ENCODE measurements at regions not wholly inside any gene's neighbourhood (a gene's known extent, or its start where the extent isn't known, plus 50 kb on each side); places are given as distances from the start of the nearest gene placed in this dataset.

GRCh38 chr4:29972121-29972520 is 748.0 kb upstream of the PCDH7 start:
- TF ChIP-seq REST (IDR thresholded peaks at IDR 0.05; ENCODE audit: insufficient read depth in 1 of 2, low read depth in 2 of 2, low read length in 2 of 2) (no peak), POLR2AphosphoS5 (IDR thresholded peaks at IDR 0.05; ENCODE audit: low read depth, low read length) (no peak), FOXP2 (optimal IDR thresholded peaks at IDR 0.05; ENCODE audit: borderline replicate concordance, extremely low read depth, extremely low read length, insufficient read depth) (no peak), SIN3A (IDR thresholded peaks at IDR 0.05; ENCODE audit: borderline replicate concordance, insufficient read depth, low read length) (no peak), TAF1 (IDR thresholded peaks at IDR 0.05; ENCODE audit: borderline replicate concordance, insufficient read depth, low read length) (no peak)

GRCh38 chr4:29983890-29984289 is 736.3 kb upstream of the PCDH7 start:
- TF ChIP-seq SIN3A (IDR thresholded peaks at IDR 0.05; ENCODE audit: borderline replicate concordance, insufficient read depth, low read length) (no peak), REST (IDR thresholded peaks at IDR 0.05; ENCODE audit: insufficient read depth in 1 of 2, low read depth in 2 of 2, low read length in 2 of 2) (no peak), TAF1 (IDR thresholded peaks at IDR 0.05; ENCODE audit: borderline replicate concordance, insufficient read depth, low read length) (no peak), POLR2AphosphoS5 (IDR thresholded peaks at IDR 0.05; ENCODE audit: low read depth, low read length) (no peak), FOXP2 (optimal IDR thresholded peaks at IDR 0.05; ENCODE audit: borderline replicate concordance, extremely low read depth, extremely low read length, insufficient read depth) (no peak)

GRCh38 chr4:30001628-30002027 is 718.5 kb upstream of the PCDH7 start:
- TF ChIP-seq POLR2AphosphoS5 (IDR thresholded peaks at IDR 0.05; ENCODE audit: low read depth, low read length) (no peak), SIN3A (IDR thresholded peaks at IDR 0.05; ENCODE audit: borderline replicate concordance, insufficient read depth, low read length) (no peak), REST (IDR thresholded peaks at IDR 0.05; ENCODE audit: insufficient read depth in 1 of 2, low read depth in 2 of 2, low read length in 2 of 2) (no peak), TAF1 (IDR thresholded peaks at IDR 0.05; ENCODE audit: borderline replicate concordance, insufficient read depth, low read length) (no peak), FOXP2 (optimal IDR thresholded peaks at IDR 0.05; ENCODE audit: borderline replicate concordance, extremely low read depth, extremely low read length, insufficient read depth) (no peak)

- TF ChIP-seq FOXP2 (optimal IDR thresholded peaks at IDR 0.05; ENCODE audit: borderline replicate concordance, extremely low read depth, extremely low read length, insufficient read depth) = no peak
- no peak for TF ChIP-seq TAF1 (IDR thresholded peaks at IDR 0.05; ENCODE audit: borderline replicate concordance, insufficient read depth, low read length)
- no peak for TF ChIP-seq POLR2AphosphoS5 (IDR thresholded peaks at IDR 0.05; ENCODE audit: low read depth, low read length)
- no peak for TF ChIP-seq REST (IDR thresholded peaks at IDR 0.05; ENCODE audit: insufficient read depth in 1 of 2, low read depth in 2 of 2, low read length in 2 of 2)
- TF ChIP-seq SIN3A (IDR thresholded peaks at IDR 0.05; ENCODE audit: borderline replicate concordance, insufficient read depth, low read length) = no peak
These were observed 717.8 kb upstream of the PCDH7 start for GRCh38 chr4:30002341-30002740.

GRCh38 chr4:30005995-30006394 is 714.2 kb upstream of the PCDH7 start:
- TF ChIP-seq REST (IDR thresholded peaks at IDR 0.05; ENCODE audit: insufficient read depth in 1 of 2, low read depth in 2 of 2, low read length in 2 of 2) = no peak
- TF ChIP-seq SIN3A (IDR thresholded peaks at IDR 0.05; ENCODE audit: borderline replicate concordance, insufficient read depth, low read length) = no peak
- TF ChIP-seq TAF1 (IDR thresholded peaks at IDR 0.05; ENCODE audit: borderline replicate concordance, insufficient read depth, low read length) = no peak
- no peak for TF ChIP-seq FOXP2 (optimal IDR thresholded peaks at IDR 0.05; ENCODE audit: borderline replicate concordance, extremely low read depth, extremely low read length, insufficient read depth)
- no peak for TF ChIP-seq POLR2AphosphoS5 (IDR thresholded peaks at IDR 0.05; ENCODE audit: low read depth, low read length)

Data from PFSK-1 (cell line).